Lower leg skin (tissue), 4 donors: ENCODE measurements at regions not wholly inside any gene's neighbourhood (a gene's known extent, or its start where the extent isn't known, plus 50 kb on each side); places are given as distances from the start of the nearest gene placed in this dataset.

Source experiments
- DNase-seq, 2 donors: peaks; one replicate each; pipeline ENCODE4 v3.0.0-alpha.2; 2019; ENCODE audit warnings: low spot score in 2 of 2
- H3K4me3 ChIP-seq: fragments of 200-600 bp; sonication (generic); 2 replicates; pipeline ENCODE4 v1.5.1; 2017; ENCODE audit warnings: mild to moderate bottlenecking, low read depth; ENCODE audit not compliant: poor library complexity, severe bottlenecking
- POLR2A ChIP-seq, 2 donors: fragments of 450-650 bp; IDR thresholded peaks; one replicate each; pipeline ENCODE4 v1.6.1; 2016 to 2017; ENCODE audit warnings: antibody characterized with exemption in 2 of 2, mild to moderate bottlenecking in 1 of 2, moderate library complexity in 1 of 2
- WGBS, 2 donors: methylation state at CpG; one replicate each; pipeline ENCODE4 v1.1.5; 2018; 5-methylcytosine and 5-hydroxymethylcytosine counted together
- intact Hi-C: fragments of 100-400 bp; cut with DNase I; formaldehyde crosslinking; loops from one replicate; pipeline ENCODE4 v1.15.0; 2023; ENCODE audit warnings: low total_unique reads
- TF ChIP-seq, protein P1 (sequence below), 3 donors: fragments of 450-650 bp; IDR thresholded peaks; one replicate each; pipeline ENCODE4 v1.5.1; 2016; ENCODE audit warnings: antibody characterized with exemption in 3 of 3, mild to moderate bottlenecking in 3 of 3, moderate library complexity in 2 of 3

DNA sequence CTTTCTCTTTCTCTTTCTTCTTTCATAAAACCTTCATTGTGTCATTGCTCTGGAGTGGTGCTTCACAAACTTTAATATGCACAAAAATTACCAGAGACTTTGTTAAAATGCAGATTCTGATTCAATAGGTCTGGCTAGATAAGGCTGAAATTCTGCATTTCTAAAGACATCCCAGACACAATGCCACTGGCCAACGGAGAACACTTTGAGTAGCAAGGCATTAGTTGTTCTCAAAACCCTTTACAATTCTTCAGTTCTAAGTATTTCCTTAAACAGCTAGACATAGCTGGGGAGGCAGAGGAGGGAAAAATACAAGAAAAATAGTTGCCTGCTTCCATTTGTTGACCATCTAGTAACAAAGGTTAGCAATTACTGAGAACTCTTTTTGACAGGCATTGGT, 101.8 kb upstream of the PIK3C3 start:
- DNase-seq, result no peak
- TF ChIP-seq, protein P1, sequence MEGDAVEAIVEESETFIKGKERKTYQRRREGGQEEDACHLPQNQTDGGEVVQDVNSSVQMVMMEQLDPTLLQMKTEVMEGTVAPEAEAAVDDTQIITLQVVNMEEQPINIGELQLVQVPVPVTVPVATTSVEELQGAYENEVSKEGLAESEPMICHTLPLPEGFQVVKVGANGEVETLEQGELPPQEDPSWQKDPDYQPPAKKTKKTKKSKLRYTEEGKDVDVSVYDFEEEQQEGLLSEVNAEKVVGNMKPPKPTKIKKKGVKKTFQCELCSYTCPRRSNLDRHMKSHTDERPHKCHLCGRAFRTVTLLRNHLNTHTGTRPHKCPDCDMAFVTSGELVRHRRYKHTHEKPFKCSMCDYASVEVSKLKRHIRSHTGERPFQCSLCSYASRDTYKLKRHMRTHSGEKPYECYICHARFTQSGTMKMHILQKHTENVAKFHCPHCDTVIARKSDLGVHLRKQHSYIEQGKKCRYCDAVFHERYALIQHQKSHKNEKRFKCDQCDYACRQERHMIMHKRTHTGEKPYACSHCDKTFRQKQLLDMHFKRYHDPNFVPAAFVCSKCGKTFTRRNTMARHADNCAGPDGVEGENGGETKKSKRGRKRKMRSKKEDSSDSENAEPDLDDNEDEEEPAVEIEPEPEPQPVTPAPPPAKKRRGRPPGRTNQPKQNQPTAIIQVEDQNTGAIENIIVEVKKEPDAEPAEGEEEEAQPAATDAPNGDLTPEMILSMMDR (IDR thresholded peaks at IDR 0.05), result no peak
- TF ChIP-seq POLR2A (IDR thresholded peaks at IDR 0.05), result no peak
- H3K4me3 ChIP-seq, result no peak overlapping the region
- intact Hi-C loops, result no loop called here
- WGBS, 2 donors, result 74 to 79% methylated on average over 1 of the region's 1 CpG

DNA sequence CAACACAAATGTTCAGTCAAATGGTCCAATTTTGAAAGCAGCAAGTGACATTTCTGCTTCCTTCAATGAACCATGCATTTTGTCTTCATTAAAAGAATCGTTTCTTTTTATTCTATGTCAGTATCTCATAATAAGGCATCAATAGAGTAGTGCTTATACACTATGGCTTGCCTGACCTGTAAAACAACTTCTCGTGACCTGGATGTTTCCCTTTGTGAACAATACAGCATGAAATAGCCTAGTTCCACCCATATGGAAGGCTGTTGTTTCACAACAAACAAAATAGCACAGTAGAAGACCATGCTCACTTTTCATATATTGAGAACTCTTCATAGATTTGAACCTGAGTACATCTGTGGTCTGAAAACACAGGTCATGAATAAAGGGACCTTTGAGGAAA, 104.3 kb upstream of the PIK3C3 start:
- DNase-seq, result no peak
- intact Hi-C loops, result no loop called here
- WGBS, 2 donors, result 41 to 43% methylated on average over 2 of the region's 2 CpGs

DNA sequence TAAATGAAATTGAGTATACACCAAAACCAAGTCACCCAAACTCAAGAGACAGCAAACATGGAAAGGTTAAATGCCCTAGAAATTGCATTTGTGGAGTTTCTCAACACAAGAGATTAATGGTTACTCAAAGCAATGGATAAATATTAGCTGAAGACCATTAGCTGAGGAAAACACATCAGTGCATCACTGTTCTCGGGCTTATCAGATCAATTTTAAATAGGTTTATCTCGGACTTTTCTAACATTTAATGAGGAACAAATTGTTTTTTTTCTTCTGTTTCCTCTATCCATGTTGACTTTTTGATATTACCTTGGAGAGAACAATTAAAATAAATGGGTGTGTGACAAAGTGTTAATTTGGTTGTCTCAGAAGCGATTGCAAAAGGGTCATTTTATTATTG, 105.4 kb upstream of the PIK3C3 start:
- 82 to 86% methylated on average over 3 of the region's 3 CpGs for WGBS, 2 donors
- no peak for DNase-seq

More for the DNA sequence above, 104.3 kb upstream of the PIK3C3 start:
- TF ChIP-seq, protein P1 (IDR thresholded peaks at IDR 0.05), result no peak
- TF ChIP-seq POLR2A (IDR thresholded peaks at IDR 0.05), result no peak
- H3K4me3 ChIP-seq, result no peak overlapping the region

DNA sequence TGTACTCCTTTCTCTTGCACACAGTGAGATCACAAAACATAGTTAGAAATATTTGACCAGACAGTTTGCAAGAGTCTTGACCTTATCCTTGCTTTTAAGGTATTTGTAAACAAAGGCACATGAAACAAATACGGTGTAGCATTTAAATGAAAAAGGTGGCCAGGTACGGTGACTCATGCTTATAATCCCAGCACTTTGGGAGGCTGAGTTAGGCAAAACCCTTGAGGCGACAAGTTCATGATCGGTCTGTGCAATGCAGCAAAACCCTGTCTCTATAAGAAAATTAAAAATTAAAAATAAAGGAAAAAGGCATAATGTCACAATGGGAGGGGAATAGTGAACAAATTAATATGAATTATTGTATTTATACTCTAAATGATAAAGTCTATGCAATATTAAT, 109.5 kb upstream of the PIK3C3 start:
- TF ChIP-seq, protein P1 (IDR thresholded peaks at IDR 0.05), result no peak
- no peak for TF ChIP-seq POLR2A (IDR thresholded peaks at IDR 0.05)
- intact Hi-C loops, result no loop called here
- no peak overlapping the region for H3K4me3 ChIP-seq
- DNase-seq, result no peak
- WGBS, 2 donors, result 59 to 60% methylated on average over 4 of the region's 4 CpGs

More for the DNA sequence above, 105.4 kb upstream of the PIK3C3 start:
- intact Hi-C loops, result no loop called here
- TF ChIP-seq, protein P1 (IDR thresholded peaks at IDR 0.05), result no peak
- no peak for TF ChIP-seq POLR2A (IDR thresholded peaks at IDR 0.05)
- H3K4me3 ChIP-seq, result no peak overlapping the region

DNA sequence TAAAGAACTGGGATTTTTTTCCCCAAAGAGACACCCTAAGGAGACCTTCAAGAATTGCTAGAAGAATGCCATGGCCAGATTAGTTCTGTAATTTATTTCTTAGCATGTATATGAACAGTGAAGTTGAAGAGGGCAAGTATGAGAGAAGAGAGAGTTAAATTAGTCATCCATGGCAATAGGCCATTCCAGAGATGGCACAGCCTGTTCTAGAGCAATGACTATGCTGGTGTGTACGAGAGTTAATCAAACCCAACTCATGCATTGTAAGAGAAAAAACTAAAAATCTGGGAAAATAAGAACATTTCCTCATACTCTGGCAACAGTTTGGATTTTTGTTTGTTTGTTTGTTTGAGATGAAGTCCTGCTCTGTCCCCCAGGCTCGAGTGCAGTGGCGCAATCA, 112.1 kb upstream of the PIK3C3 start:
- no peak overlapping the region for H3K4me3 ChIP-seq
- intact Hi-C loops, result no loop called here
- TF ChIP-seq POLR2A (IDR thresholded peaks at IDR 0.05), result no peak
- TF ChIP-seq, protein P1 (IDR thresholded peaks at IDR 0.05), result no peak
- no peak for DNase-seq
- 59 to 60% methylated on average over 3 of the region's 3 CpGs for WGBS, 2 donors
